GM19035 (cell line): ENCODE measurements at regions not wholly inside any gene's neighbourhood (a gene's known extent, or its start where the extent isn't known, plus 50 kb on each side); places are given as distances from the start of the nearest gene placed in this dataset.

Experiments used
- ATAC-seq: cut with Tn5 transposase; IDR thresholded peaks from one replicate; pipeline ENCODE4 v1.9.1; 2021; ENCODE audit not compliant: unreplicated experiment

DNA sequence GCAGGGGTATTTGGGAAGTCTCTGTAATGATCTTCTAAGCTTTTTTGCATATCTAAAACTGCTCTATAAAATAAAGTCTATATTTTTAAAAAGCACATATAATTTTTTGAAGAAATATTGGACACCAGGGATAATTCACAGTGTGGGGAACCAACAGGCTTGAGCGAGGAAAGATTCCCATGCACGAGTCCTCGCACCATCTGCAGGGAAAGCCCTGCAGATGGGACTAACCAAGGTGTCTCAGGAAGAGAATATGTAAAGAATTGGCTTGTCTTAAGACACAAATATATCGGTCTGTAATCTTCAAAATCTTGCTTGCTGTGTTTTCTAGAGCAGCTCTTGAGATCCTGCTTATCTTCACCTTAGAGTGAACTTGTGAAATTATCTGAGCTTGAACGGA, 77.2 kb upstream of the SEMA6D start:
- ATAC-seq: no peak

DNA sequence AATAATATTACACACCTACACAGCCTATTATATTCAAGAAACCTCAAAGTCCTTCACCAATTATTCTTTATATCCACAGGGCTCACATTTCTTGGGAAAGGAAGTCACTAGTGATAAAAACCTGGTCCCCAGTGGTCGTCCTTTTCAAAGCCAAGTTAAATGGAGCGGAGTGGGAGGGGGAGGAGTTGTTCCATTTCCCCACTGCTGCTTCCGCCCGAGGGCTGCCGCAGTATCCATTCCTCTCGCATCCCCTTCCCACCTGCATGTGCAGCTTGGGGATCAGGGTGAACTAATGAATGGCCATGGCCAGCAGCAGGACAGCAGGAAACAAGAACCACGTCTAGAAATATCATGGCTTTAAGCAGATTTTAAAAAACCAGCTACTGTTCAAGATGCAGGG, 76.4 kb upstream of the SEMA6D start:
- no peak for ATAC-seq

DNA sequence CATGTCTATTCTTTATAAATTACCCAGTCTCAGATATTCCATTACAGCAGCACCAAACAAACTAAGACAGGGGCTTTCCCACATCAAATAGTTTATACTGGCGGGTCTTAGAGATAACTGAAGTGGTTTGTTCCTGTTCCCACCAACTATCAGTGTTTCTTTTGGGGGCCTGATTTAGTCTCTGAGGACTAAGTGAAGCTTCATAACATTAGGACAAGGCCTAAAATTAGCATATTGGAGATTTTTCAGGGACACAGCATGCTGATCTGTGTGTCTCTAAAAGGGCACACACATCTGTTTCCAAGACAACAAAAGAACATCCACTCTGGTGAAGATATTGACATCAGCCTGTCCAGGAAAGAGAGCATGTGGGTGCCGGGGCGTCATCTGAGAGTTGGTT, 72.6 kb upstream of the SEMA6D start:
- no peak for ATAC-seq

DNA sequence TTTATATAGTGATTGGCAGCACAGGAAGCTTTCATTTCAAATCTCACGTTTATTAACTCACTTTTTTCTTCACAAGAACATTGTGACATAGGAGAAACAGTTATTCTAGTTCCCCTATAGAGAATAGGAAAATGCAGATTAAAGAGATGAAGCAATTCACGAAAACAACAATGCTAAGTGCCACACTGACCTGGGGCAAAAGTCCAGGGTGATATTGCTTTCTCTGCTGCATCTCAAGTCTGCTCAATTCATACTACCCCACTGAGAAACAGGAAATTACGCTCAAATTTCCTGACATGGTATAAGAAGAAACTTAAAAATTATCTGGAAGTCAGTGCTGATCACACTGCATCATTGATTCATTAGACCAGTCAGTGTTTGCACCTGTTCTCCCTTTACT, 66.7 kb upstream of the SEMA6D start:
- ATAC-seq: no peak

DNA sequence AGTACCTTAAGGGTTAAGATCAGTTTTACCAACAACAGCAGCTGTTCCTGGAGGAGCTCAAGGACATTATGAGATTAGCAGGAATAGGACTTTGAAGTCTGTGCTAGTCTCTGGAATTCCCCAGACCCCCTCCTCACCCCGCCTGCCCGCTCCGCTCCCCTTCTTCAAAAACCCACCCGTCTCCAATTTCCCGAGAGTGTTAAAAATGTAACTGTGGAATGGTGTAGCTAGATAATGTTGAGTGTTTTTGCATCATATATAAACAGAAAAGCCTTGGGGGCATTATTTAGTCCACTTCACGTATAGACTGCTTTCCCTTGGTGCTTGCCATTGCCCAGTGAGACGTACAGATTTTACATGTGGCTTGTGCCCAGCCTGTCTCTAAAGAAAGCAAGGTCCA, 65.0 kb upstream of the SEMA6D start:
- no peak for ATAC-seq

DNA sequence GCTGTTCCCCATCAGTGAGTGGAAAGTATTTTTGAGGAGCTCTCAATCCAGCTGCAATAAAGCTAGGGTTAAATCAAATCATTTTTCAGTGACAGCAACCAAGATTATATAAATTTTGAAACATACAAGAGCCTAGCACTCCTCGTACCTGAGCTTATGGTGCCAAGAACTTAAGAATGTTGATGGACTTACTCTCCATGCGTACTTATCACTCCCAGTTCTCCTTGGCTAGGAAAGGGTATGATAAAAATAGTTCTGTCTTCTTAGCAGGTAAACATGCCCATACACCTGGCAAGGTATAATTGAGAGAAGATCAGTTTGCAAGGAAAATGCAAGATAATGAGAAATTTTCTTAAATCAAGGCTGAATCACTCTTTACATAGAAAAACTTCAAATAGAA, 64.5 kb upstream of the SEMA6D start:
- no peak for ATAC-seq

DNA sequence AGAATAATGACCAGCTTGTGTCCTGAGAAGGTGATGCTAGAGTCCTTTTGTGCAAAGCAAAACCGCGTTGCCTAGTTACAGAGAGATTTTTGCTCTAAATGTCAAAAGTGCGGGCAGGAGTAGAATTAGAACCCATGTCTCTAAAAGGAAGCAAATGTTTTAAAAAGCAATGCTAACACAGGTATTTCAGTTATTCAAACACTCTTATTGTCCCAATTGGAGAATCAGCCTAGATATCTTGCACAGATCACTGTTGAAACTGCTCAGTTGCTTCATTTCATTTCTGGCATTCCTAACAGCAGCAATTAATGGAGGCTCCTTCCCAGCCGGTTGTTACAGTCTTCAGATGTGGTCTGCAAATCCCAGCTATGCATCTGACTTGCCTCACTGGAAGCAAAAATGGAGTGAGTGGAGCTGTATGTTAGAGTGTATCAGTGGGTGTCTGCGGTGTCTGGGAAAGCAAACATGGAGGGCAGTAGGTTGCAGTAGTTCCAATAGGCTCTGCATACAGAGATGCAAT, 55.6 kb upstream of the SEMA6D start:
- ATAC-seq: no peak

DNA sequence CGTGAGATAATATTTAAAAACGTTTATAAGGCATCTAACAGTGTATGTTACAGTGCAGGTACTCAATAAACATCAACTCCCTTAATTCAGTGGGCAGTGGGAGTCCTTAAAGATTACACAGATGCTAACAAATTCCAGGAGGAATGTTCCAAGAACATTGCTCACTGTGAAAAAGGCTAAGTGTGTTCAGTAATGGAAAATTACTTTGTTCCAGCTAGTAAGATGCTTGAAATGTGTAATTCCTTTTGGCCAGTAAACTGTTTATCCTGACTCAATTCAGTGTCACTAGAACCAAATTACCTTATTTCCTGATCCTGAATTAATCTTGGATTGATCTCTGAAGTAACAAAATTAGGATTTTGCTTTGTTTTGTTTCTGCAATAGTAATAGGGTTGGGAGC, 54.2 kb upstream of the SEMA6D start:
- no peak for ATAC-seq
